Vagina (tissue), 2 donors: ENCODE measurements at regions not wholly inside any gene's neighbourhood (a gene's known extent, or its start where the extent isn't known, plus 50 kb on each side); places are given as distances from the start of the nearest gene placed in this dataset.

Experiments used
- DNase-seq, 2 donors: peaks; one replicate each; pipeline ENCODE4 v3.0.0-alpha.2; 2017; ENCODE audit errors: extremely low spot score in 2 of 2
- H3K27ac ChIP-seq: fragments of 200-600 bp; sonication (generic); one replicate; pipeline ENCODE4 v1.5.1; 2019
- H3K27me3 ChIP-seq: fragments of 200-600 bp; sonication (generic); one replicate; pipeline ENCODE4 v1.5.1; 2019
- H3K36me3 ChIP-seq, 2 donors: fragments of 200-600 bp; sonication (generic); one replicate each; pipeline ENCODE4 v1.5.1; 2017 to 2019
- H3K4me1 ChIP-seq: fragments of 200-600 bp; sonication (generic); one replicate; pipeline ENCODE4 v1.5.1; 2019
- H3K4me3 ChIP-seq, 2 donors: fragments of 200-600 bp; sonication (generic); 1 replicate in 1 of 2; 2 replicates in 1 of 2; pipeline ENCODE4 v1.5.1; 2016 to 2019
- H3K9me3 ChIP-seq: fragments of 200-600 bp; sonication (generic); one replicate; pipeline ENCODE4 v1.5.1; 2019
- CTCF ChIP-seq, 3 experiments: fragments of 450-650 bp in 2 of 3; fragments of 200-600 bp in 1 of 3; sonication (generic) in 1 of 3; IDR thresholded peaks; one replicate each; pipeline ENCODE4 v1.5.1; 2017 to 2019; ENCODE audit warnings: antibody characterized with exemption in 3 of 3, mild to moderate bottlenecking in 2 of 3, moderate library complexity in 2 of 3
- POLR2A ChIP-seq, 2 donors: fragments of 450-650 bp; IDR thresholded peaks; one replicate each; pipeline ENCODE4 v1.6.1; 2017; ENCODE audit warnings: antibody characterized with exemption in 2 of 2, mild to moderate bottlenecking in 2 of 2, moderate library complexity in 2 of 2
- POLR2AphosphoS5 ChIP-seq, 2 donors: sonication (generic); formaldehyde crosslinking; IDR thresholded peaks; one replicate each; pipeline ENCODE4 v1.9.0; 2017; ENCODE audit warnings: antibody characterized with exemption in 2 of 2, mild to moderate bottlenecking in 2 of 2, low read depth in 1 of 2; ENCODE audit not compliant: insufficient read depth in 1 of 2
- intact Hi-C: fragments of 100-400 bp; cut with DNase I; formaldehyde crosslinking; loops from one replicate; pipeline ENCODE4 v1.15.1; 2023

- no peak for DNase-seq
- Histone ChIP-seq H3K9me3 (no peaks in the 10 kb centered on the region), H3K4me3 (no peak overlapping the region), H3K36me3 (no peaks in the 10 kb centered on the region), H3K27ac (no peak overlapping the region), H3K27me3 (no peaks in the 10 kb centered on the region), H3K4me1 (no peaks in the 10 kb centered on the region)
- TF ChIP-seq POLR2AphosphoS5 (IDR thresholded peaks at IDR 0.05; ENCODE audit: insufficient read depth in 1 of 2, low read depth in 1 of 2): no peak
- no peak for TF ChIP-seq CTCF (IDR thresholded peaks at IDR 0.05)
- TF ChIP-seq POLR2A (IDR thresholded peaks at IDR 0.05): no peak
- intact Hi-C loops: no loop called here
These were observed 56.0 kb upstream of the CTXND1 start for GRCh38 chr15:80308002-80308401.

GRCh38 chr15:80309769-80310384, 57.9 kb upstream of the CTXND1 start:
- TF ChIP-seq POLR2A (IDR thresholded peaks at IDR 0.05): no peak
- no peaks in the 10 kb centered on the region for H3K36me3 ChIP-seq
- intact Hi-C loops: no loop called here
- no peak overlapping the region for H3K4me3 ChIP-seq
- no peaks in the 10 kb centered on the region for H3K4me1 ChIP-seq
- H3K27ac ChIP-seq: no peak overlapping the region
- H3K27me3 ChIP-seq: no peaks in the 10 kb centered on the region
- no peaks in the 10 kb centered on the region for H3K9me3 ChIP-seq
- no peak for DNase-seq

GRCh38 chr15:80310776-80311175, 58.8 kb upstream of the CTXND1 start:
- Histone ChIP-seq H3K27me3 (no peaks in the 10 kb centered on the region), H3K4me3 (no peak overlapping the region), H3K9me3 (no peaks in the 10 kb centered on the region), H3K4me1 (no peaks in the 10 kb centered on the region), H3K27ac (no peak overlapping the region), H3K36me3 (no peaks in the 10 kb centered on the region)
- intact Hi-C loops: no loop called here
- DNase-seq: no peak
- TF ChIP-seq POLR2AphosphoS5 (IDR thresholded peaks at IDR 0.05; ENCODE audit: insufficient read depth in 1 of 2, low read depth in 1 of 2) (no peak), POLR2A (IDR thresholded peaks at IDR 0.05) (no peak), CTCF (IDR thresholded peaks at IDR 0.05) (no peak)

GRCh38 chr15:80315289-80315987, 63.4 kb upstream of the CTXND1 start:
- TF ChIP-seq CTCF (IDR thresholded peaks at IDR 0.05): no peak
- TF ChIP-seq POLR2A (IDR thresholded peaks at IDR 0.05): no peak
- no peak for TF ChIP-seq POLR2AphosphoS5 (IDR thresholded peaks at IDR 0.05; ENCODE audit: insufficient read depth in 1 of 2, low read depth in 1 of 2)
- Histone ChIP-seq H3K36me3 (no peaks in the 10 kb centered on the region), H3K27ac (no peak overlapping the region), H3K4me3 (no peak overlapping the region), H3K9me3 (no peaks in the 10 kb centered on the region), H3K4me1 (no peaks in the 10 kb centered on the region), H3K27me3 (no peaks in the 10 kb centered on the region)
- intact Hi-C loops: no loop called here
- DNase-seq: no peak

GRCh38 chr15:80317389-80318182, 65.6 kb upstream of the CTXND1 start:
- no peak for TF ChIP-seq CTCF (IDR thresholded peaks at IDR 0.05)
- TF ChIP-seq POLR2AphosphoS5 (IDR thresholded peaks at IDR 0.05; ENCODE audit: insufficient read depth in 1 of 2, low read depth in 1 of 2): no peak
- no peak for TF ChIP-seq POLR2A (IDR thresholded peaks at IDR 0.05)
- no peaks in the 10 kb centered on the region for H3K36me3 ChIP-seq
- no peaks in the 10 kb centered on the region for H3K27me3 ChIP-seq
- intact Hi-C loops: no loop called here
- no peak for DNase-seq
- H3K4me1 ChIP-seq: no peaks in the 10 kb centered on the region
- no peaks in the 10 kb centered on the region for H3K9me3 ChIP-seq
- H3K27ac ChIP-seq: no peak overlapping the region
- no peak overlapping the region for H3K4me3 ChIP-seq
